GM21786 (cell line): ENCODE measurements at regions not wholly inside any gene's neighbourhood (a gene's known extent, or its start where the extent isn't known, plus 50 kb on each side); places are given as distances from the start of the nearest gene placed in this dataset.

Source experiments
- ATAC-seq: cut with Tn5 transposase; IDR thresholded peaks from one replicate; pipeline ENCODE4 v1.9.1; 2021; ENCODE audit not compliant: unreplicated experiment

DNA sequence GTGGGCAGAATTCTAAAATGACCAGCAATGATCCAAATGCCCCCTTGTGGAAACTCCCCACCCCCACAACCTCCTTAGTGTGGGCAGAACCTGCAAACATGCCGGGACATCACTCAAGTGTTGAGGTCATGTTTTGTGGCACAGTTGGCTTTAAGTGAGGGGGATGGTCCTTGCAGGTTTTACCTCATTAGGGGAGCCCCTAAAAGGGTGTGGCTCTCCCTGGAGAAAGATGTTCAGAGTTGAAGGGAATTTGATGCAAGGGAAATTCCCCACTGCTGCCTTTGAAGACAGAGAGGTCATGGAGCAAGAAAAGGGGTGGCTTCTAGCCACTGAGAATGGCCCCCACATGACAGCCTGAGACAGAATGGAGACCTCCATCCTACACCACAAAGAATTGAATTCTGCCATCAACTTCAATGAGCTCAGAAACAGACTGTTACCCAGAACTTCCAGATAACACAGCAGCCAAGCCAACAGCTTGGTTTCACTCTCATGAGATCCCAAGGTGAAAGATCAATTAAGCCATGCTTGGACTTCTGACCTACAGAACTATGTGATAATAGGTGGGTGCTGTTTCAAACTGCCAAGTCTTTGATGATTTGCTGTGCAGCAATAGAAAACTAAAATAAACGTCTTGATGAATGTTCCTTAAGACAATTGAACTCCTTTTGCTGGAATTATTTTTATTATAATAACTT, 103.4 kb downstream of the MED10 start:
- peak; percentile 41 for ATAC-seq

- ATAC-seq = no peak
Observed at GRCh38 chr5:6273749-6274148, 104.6 kb downstream of the MED10 start.

- ATAC-seq = peak; percentile 57
Observed at GRCh38 chr5:6273090-6273735, 105.1 kb downstream of the MED10 start.

GRCh38 chr5:6269925-6270324, 108.4 kb downstream of the MED10 start:
- no peak for ATAC-seq

DNA sequence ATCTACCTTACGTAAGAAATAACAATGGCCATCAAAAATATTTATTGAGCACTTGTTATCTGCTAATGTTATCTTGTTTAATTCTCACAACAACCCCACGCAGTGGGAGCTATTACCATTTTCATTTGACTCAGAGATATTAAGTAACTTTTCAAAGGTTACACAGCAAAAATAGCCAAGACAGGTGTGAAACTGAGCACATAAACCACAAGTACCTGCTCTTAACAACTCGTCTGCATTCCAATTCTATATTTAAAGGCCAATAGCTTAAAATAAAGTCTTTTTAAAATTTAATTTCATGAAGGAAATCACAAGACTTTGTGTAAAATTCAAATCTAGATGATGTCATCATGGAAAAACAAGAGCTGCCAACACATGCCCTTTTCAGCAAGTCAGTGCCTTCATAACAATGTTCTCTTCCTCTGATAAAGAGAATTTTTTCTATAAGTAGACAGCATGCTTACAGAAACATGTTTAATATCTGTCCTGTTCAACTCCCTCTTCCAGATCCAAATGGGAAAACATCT, 111.6 kb downstream of the MED10 start:
- ATAC-seq = no peak

- no peak for ATAC-seq
Observed at GRCh38 chr5:6264394-6264793, 114.0 kb downstream of the MED10 start.

GRCh38 chr5:6262651-6263363, 115.5 kb downstream of the MED10 start:
- ATAC-seq = no peak

DNA sequence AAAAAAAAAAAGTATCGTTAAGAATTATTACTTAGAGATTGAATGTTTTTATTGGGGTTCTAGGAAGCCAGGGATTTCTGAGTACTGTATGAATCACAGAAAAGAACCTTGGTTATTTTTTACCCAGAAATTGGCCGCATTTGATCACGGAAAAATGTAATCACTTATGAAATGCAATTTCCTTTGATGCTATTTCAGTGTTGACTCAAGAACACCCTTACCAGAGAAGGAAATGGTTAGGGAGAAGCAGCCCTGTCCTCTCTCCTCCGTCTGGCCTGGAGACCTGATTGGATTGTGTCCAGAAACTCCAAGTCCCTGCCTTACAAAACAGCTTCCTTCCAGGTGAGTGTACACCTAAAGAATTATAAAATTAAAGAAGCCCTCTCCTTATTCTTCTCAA, 116.7 kb downstream of the MED10 start:
- ATAC-seq = no peak

DNA sequence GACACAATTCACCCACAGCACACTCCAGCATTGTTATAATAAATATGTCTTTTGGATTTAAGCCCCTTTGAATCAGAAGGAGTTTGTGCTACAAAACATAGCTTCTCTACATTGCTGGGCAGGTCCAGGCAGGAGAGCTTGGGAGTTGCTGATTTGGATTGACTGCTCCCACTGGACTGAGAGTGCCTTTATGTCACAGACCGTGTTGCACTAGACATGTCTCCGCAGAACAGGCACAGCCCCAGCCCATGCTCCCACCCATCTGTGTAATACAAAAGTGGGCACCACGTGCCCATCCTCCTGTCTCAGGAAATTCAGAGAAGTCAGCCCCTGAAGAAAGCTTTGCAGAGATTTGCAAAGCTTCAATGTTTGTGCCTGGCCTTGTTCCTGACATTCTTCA, 117.1 kb downstream of the MED10 start:
- ATAC-seq = no peak

- no peak for ATAC-seq
Observed at GRCh38 chr5:6260846-6261245, 117.5 kb downstream of the MED10 start.

DNA sequence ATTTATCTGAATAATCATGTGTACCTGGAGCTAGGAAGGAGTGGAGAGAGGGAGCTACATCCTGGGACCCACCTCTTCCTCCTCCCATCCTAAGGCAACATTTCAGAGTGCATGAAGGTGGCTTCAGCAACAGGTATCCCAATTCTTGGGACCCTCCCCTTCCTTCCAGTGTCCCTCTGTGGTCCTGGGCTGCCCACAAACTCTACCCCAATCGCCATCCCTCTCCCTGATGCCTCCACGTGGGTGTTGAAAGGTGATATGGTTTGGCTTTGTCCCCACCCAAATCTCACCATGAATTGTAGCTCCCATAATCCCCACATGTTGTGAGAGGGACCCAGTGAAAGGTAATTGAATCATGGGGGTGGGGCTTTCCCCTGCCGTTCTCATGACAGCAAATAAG, 121.4 kb downstream of the MED10 start:
- ATAC-seq = no peak

GRCh38 chr5:6255956-6256355, 122.4 kb downstream of the MED10 start:
- no peak for ATAC-seq

DNA sequence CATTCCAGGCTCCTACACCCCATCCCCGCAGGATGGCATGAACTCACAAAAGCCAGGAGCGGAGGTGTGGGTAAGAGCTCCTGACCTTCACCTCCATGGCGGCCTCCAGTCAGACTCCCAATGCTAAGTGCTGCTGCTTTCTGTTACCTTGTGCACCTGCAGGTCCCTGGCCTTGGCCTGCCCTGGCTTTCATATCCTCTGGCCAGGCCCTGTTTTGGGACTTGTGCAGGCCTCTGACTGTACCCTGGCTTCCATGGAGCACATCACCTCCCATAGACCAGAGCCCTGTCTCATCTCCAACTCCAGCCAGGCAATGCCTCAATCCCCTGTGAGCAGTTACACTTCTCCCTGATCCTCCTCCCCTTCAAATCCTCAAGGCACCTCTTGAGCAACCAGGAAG, 124.5 kb downstream of the MED10 start:
- ATAC-seq = no peak

DNA sequence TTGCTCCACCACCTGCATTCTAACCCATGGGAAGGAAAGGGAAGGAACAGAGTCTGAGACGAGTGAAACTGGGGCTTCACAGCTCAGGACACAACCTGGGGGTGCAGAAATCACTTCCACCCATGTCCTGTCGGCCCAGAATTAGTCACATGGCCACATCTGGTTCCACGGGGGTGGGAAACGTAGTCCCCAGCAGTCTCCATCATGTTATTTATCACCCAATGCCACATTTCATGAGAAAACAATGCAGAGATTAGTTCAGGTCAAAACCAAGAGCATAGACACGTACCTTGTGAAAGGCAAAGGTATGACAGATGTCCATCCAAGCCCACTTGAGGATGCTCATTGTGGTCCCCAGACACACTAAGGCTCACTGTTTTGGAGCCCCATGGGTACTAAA, 125.1 kb downstream of the MED10 start:
- ATAC-seq = no peak

- ATAC-seq = no peak
Observed at GRCh38 chr5:6252581-6252980, 125.8 kb downstream of the MED10 start.

- ATAC-seq = no peak
Observed at GRCh38 chr5:6251565-6252102, 126.7 kb downstream of the MED10 start.

DNA sequence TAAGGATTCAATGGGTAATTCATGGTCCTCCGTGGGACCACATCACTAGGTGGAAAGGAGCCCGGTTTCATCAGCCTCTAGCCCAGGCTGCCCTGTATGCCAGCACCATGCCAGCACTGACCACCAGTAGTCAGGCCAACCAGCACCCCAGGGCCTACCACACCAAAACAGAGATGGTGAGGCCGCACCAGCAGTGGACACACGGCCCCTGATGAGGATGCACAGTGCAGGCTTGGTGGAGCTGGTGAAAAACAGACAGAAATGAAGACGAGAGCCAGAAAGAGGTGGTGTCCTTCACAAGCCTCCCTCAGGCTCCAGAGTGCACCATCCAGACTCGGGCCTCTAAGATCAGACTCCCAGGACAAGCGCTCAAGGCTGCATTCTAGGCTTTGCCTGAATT, 128.2 kb downstream of the MED10 start:
- no peak for ATAC-seq

DNA sequence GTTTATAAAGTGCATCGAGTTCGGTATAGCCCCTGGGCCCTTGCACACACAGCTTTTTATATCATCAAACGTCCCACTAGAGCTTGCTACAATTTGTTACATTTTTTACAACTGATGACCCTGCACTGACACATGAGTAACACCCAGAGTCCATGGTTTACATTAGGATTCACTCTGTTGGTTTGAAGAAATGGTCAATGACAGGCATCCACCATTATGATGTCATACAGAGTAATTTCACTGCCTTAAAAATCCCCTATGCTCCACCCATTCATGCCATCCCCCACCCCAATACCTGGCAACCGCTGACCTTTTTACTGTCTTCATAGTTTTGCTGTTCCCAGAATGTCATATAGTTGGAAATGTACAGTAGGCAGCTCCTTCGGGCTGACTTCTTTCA, 130.2 kb downstream of the MED10 start:
- no peak for ATAC-seq

DNA sequence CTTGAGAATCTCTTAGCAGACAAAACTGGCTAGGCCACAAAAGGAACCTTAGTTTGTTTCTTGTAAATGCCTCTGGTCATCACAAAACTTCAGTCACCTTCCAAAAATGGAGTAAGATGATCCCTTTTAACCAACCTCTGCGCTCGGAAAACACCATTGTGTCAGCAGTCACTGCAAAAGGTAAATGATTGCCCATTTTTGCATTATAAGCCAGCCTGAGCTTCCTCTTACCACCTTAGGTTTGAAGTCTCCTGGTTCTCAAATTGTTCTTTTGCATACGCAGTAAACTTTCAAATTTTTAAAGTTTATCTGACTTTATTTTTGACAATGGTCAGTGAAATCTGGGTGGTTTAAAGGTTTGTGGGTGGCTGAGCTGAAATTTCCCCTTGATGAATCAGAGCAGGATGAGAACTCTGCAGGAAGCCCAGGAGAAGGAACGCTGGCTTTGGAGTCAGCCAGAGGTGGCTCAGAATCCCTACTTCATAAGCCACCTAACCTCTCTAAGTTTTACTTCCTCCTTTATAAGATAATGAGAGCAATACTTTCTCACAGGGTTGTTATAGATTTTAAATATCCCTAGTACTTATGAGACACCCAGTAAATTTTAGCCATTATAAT, 131.4 kb downstream of the MED10 start:
- peak; percentile 71 for ATAC-seq

DNA sequence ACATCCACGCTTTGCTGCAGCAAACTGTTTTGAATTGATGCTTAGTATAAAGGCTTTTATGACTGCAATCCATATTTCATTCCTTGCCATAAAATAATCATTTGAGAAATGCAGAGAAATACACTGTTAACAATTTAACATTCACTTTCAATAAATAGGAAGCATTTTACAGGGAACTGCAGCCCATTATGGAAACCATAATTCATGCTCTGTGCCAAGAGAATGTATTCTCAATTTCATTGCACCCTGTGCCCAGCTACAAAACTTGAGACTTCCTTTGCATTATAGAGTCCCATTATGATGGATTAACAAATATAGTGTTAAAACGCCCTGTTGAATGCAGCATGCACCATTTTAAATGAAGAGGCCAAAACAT, 134.0 kb downstream of the MED10 start:
- no peak for ATAC-seq

DNA sequence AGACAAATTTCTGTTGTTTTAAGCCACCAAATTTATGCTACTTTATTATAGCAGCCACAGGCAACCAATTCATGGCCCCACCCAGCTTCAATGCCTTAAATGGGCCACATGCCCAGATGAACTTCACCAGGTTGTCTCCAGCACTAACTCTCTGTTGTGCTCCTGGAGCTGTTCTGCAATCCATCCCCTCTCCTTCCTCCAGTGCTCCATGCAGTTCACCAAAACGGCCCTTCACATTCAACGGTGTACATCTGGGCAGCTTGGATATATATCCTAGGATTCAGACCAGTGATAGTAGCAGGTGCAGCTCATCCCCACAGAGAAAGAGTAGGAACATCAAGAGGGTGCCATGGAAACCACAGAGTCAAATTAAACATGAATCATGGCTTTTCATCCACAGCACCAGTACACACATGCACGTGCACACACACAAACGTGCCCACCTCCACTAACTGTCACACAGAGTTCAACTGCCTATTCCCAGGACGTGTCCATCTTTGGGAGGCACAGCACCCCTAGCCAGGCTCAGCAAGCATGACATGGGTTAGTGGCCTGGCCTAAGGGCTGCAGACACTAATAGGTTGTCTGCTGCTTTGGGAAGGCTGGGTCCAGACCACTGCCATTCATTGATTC, 134.5 kb downstream of the MED10 start:
- ATAC-seq = no peak
